ENCODE measurements at regions not wholly inside any gene's neighbourhood (a gene's known extent, or its start where the extent isn't known, plus 50 kb on each side); places are given as distances from the start of the nearest gene placed in this dataset.
"Not testable (repeated sequence)": the region's sequence is repeated elsewhere in the genome, so short reads cannot be mapped to it uniquely, and the experiment has no call there.

GRCh38 chr1:208737922-208738321 lies 493.7 kb upstream of the PLXNA2 start:
- DNase-seq: no peak

- DNase-seq: not testable (repeated sequence)
Observed at GRCh38 chr1:208739636-208740035, 495.5 kb upstream of the PLXNA2 start.

- no peak for DNase-seq
Observed at GRCh38 chr1:208741296-208741695, 497.1 kb upstream of the PLXNA2 start.

- no peak for DNase-seq
Observed at GRCh38 chr1:208743361-208743760, 499.2 kb upstream of the PLXNA2 start.

GRCh38 chr1:208747979-208748378 lies 503.8 kb upstream of the PLXNA2 start:
- DNase-seq: no peak

- no peak for DNase-seq
Observed at GRCh38 chr1:208748387-208749165, 504.4 kb upstream of the PLXNA2 start.

- DNase-seq: no peak
Observed at GRCh38 chr1:208756339-208756981, 512.3 kb upstream of the PLXNA2 start.

GRCh38 chr1:208757846-208758245 lies 513.7 kb upstream of the PLXNA2 start:
- no peak for DNase-seq

- DNase-seq: no peak
Observed at GRCh38 chr1:208759255-208759654, 515.1 kb upstream of the PLXNA2 start.

- DNase-seq: no peak
Observed at GRCh38 chr1:208763971-208764370, 519.8 kb upstream of the PLXNA2 start.

GRCh38 chr1:208766832-208767231 lies 522.6 kb upstream of the PLXNA2 start:
- no peak for DNase-seq

- no peak for DNase-seq
Observed at GRCh38 chr1:208767816-208768215, 523.6 kb upstream of the PLXNA2 start.

- no peak for DNase-seq
Observed at GRCh38 chr1:208772891-208773290, 528.7 kb upstream of the PLXNA2 start.

- no peak for DNase-seq
Observed at GRCh38 chr1:208775841-208776240, 531.7 kb upstream of the PLXNA2 start.

- no peak for DNase-seq
Observed at GRCh38 chr1:208778417-208778816, 534.2 kb upstream of the PLXNA2 start.

GRCh38 chr1:208781391-208782045 lies 537.3 kb upstream of the PLXNA2 start:
- DNase-seq: peak; percentile 26

GRCh38 chr1:208782186-208782585 lies 538.0 kb upstream of the PLXNA2 start:
- DNase-seq: no peak

- no peak for DNase-seq
Observed at GRCh38 chr1:208785629-208786028, 541.4 kb upstream of the PLXNA2 start.

GRCh38 chr1:208787219-208787618 lies 543.0 kb upstream of the PLXNA2 start:
- no peak for DNase-seq

- no peak for DNase-seq
Observed at GRCh38 chr1:208788013-208788540, 543.9 kb upstream of the PLXNA2 start.

- DNase-seq: no peak
Observed at GRCh38 chr1:208791456-208791855, 547.3 kb upstream of the PLXNA2 start.

- no peak for DNase-seq
Observed at GRCh38 chr1:208793861-208794345, 549.7 kb upstream of the PLXNA2 start.

- DNase-seq: no peak
Observed at GRCh38 chr1:208799186-208799585, 555.0 kb upstream of the PLXNA2 start.

Measured in DMS79 (cell line).